IPS-20b (cell line): ENCODE measurements at regions not wholly inside any gene's neighbourhood (a gene's known extent, or its start where the extent isn't known, plus 50 kb on each side); places are given as distances from the start of the nearest gene placed in this dataset.

Experiments
- H3K27ac ChIP-seq: one replicate; pipeline ENCODE4 v1.5.1; 2013; ENCODE audit warnings: low read length
- H3K27me3 ChIP-seq: 2 replicates; pipeline ENCODE4 v1.6.1; 2013; ENCODE audit warnings: mild to moderate bottlenecking, low read length, inconsistent platforms; ENCODE audit not compliant: insufficient read depth
- H3K36me3 ChIP-seq: 2 replicates; pipeline ENCODE4 v1.6.1; 2013; ENCODE audit warnings: low read depth, mild to moderate bottlenecking, inconsistent platforms, low read length, moderate library complexity; ENCODE audit not compliant: insufficient read depth
- H3K4me1 ChIP-seq: 2 replicates; pipeline ENCODE4 v1.6.1; 2013; ENCODE audit warnings: mild to moderate bottlenecking, control low read depth, inconsistent platforms, low read length, moderate library complexity; ENCODE audit not compliant: insufficient read depth
- H3K4me3 ChIP-seq: 2 replicates; pipeline ENCODE4 v1.5.1; 2013; ENCODE audit warnings: mild to moderate bottlenecking, low read length, inconsistent platforms
- H3K9ac ChIP-seq: 2 replicates; pipeline ENCODE4 v1.6.1; 2013; ENCODE audit warnings: low read depth, mild to moderate bottlenecking, inconsistent platforms, low read length, moderate library complexity
- H3K9me3 ChIP-seq: 2 replicates; pipeline ENCODE4 v1.6.1; 2013; ENCODE audit warnings: mild to moderate bottlenecking, low read depth, low read length, inconsistent platforms; ENCODE audit not compliant: insufficient read depth

DNA sequence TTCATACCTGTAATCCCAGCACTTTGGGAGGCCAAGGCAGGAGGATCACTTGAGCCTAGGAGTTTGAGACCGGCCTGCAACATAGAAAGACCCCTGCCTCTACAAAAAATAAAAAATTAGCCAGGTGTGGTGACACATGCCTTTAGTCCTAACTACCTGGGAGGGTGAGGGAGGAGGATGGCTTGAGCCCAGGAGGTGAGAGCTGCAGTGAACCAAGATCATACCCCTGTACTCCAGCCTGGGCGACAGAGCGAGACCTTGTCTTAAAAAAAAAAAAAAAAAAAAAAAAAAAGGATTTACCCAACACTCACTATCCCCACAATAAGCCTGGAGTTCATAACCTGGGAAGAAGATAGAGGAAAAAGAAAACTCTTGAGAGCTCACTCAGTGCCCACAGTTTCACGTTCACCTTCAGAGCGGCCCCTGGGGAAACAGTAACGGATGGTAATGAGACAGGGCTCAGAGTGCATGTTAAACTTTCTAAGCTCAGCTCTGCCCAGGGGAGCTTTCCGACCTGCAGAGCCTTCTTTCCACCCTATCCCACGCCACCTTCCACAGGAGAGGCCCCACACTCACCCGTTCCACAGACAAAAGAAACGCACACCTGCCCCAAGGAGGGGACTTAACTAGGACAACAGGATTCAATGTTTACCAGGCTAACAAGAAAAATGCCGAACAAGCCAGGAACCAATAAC, 259.8 kb upstream of the KLF14 start:
- no peak overlapping the region for H3K27ac ChIP-seq
- H3K4me1 ChIP-seq, result 0 out of 2 replicates have a peak, but pooled peaks cover 3% of the 10 kb centered on the region
- H3K4me3 ChIP-seq, result no peak overlapping the region
- H3K9me3 ChIP-seq, result no peaks in the 10 kb centered on the region
- no peak overlapping the region for H3K9ac ChIP-seq
- H3K27me3 ChIP-seq, result no peaks in the 10 kb centered on the region
- H3K36me3 ChIP-seq, result no peaks in the 10 kb centered on the region

DNA sequence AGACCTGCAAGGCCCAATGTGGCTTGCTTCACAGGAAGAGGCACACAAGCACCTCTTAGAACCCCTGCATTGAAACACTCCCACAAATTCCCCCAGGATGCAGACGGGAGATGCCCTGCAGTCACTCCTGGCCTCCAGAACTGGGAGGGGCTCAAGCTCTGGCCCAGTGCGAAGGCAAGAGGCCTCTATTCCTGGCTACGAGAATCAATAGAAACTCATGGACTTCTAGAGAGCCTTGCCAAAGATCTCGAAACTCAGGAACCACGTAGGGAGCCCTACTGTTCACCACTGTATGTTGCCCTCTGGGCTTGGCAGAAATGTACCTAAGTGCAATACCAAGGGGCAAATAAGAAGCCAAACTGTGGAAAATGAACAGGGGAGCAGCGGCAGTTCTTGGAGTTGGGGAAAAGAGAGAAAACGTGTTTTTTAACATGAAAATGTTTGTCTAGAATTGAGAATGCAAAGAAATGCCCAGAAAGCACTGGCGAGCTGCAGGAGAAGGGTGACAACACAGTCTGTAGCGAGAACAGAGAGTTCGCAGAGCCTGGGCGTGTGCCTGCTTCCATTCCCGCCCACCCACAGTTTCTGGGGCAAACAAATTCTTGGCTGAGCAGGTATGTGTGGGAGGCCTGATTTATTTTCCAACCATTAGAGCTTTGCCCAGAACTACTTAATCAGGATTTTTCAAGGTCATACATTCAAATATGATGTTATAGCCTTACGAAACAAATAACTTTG, 260.5 kb upstream of the KLF14 start:
- H3K36me3 ChIP-seq, result no peaks in the 10 kb centered on the region
- H3K9me3 ChIP-seq, result no peaks in the 10 kb centered on the region
- H3K9ac ChIP-seq, result no peak overlapping the region
- no peak overlapping the region for H3K4me3 ChIP-seq
- no peaks in the 10 kb centered on the region for H3K27me3 ChIP-seq
- no peak overlapping the region for H3K27ac ChIP-seq
- peaks cover 5% of the 10 kb centered on the region; the same call in 1 of the 2 replicates for H3K4me1 ChIP-seq

DNA sequence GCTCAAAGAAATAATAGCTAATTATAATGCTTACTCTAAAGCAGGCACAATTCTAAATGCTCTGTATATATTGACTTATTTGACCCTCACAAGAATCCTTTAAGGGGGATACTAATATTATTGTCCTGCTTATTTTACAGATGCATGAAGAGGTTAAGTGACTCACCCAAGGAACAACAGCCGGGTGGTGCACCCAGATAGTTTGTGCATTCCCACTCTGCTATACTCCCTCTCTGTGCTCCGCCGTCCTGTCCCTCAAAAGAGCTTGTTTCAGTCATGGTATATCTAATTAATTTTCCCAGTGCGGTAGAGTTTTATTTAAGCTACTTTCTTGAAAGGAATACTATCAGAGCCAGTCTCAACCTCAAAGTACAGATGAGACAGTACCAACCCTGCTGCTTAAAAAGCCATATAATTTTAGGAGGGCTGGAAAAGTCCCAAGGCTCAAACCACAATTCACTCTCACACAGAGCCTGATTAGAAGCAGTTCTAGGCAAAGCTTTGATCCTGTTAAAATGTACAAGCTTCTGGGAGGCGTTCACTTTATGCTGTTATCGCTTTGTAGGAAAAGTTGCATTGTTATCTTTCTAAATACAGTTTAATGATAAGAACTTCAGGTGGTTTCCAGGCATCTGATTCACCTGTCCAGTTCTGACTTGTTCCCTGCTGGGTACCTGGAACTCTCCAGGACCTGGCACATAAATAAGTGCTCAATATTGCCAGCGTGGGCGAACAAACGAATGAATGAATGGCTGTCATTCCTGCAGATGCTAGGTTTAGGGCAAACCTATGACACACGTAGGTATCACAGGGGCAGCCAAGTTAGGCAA, 261.5 kb upstream of the KLF14 start:
- H3K27ac ChIP-seq, result no peak overlapping the region
- H3K27me3 ChIP-seq, result no peaks in the 10 kb centered on the region
- peaks cover 5% of the 10 kb centered on the region; the same call in 1 of the 2 replicates for H3K4me1 ChIP-seq
- no peak overlapping the region for H3K9ac ChIP-seq
- no peaks in the 10 kb centered on the region for H3K36me3 ChIP-seq
- no peak overlapping the region for H3K4me3 ChIP-seq
- H3K9me3 ChIP-seq, result no peaks in the 10 kb centered on the region

DNA sequence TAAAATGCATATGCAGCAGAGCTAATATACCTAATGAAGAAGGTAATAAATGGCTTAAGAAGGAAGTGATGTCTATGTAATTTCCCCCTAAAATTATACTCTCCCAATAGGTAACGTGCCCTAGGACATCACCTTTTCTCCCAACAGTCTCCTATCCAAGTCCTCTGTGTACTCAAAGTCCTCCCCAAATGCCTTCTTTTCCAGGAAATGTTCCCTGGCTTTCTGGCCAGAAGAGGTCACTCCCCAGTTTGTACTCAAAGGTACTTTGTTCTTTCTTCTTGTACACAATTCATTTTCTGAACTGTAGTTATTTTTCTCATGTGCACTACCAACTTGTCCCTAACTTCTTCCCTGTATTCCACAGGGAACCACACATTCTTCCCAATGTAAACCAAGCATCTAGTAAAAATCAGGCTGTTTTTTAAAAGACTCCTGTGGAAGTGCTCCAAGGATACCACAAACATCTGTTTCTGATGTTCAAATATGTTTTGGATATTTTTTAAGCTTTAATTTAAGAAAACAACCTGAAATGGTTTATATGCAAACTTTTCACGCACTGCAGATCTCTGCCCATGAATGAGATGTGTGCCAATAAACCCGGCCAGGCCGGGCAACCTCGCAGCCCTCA, 262.3 kb upstream of the KLF14 start:
- Histone ChIP-seq H3K4me1 (peaks cover 5% of the 10 kb centered on the region; the same call in 1 of the 2 replicates), H3K36me3 (no peaks in the 10 kb centered on the region), H3K27me3 (no peaks in the 10 kb centered on the region), H3K9ac (no peak overlapping the region), H3K9me3 (no peaks in the 10 kb centered on the region), H3K27ac (no peak overlapping the region), H3K4me3 (no peak overlapping the region)

DNA sequence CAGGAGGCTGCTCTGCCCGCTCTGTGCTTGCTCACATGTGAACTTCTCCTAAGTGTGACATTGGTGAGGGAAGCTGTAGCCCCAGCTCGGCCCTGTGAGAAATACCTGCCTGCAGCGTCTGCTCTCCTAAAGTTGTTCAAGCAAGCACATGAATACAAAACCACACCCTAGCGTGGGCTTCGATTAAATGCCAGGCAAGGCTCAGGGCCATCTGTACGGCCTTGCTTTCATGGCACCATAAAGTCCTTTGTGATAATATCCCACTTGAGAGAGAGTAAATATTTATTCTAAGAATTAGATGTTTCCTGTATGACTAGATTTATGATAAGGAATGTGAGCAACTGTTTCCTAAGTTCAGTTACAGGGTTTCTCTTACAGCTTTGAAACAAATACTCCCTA, 262.8 kb upstream of the KLF14 start:
- H3K27ac ChIP-seq, result no peak overlapping the region
- peaks cover 5% of the 10 kb centered on the region; the same call in 1 of the 2 replicates for H3K4me1 ChIP-seq
- no peaks in the 10 kb centered on the region for H3K36me3 ChIP-seq
- no peak overlapping the region for H3K9ac ChIP-seq
- no peak overlapping the region for H3K4me3 ChIP-seq
- no peaks in the 10 kb centered on the region for H3K27me3 ChIP-seq
- H3K9me3 ChIP-seq, result no peaks in the 10 kb centered on the region

DNA sequence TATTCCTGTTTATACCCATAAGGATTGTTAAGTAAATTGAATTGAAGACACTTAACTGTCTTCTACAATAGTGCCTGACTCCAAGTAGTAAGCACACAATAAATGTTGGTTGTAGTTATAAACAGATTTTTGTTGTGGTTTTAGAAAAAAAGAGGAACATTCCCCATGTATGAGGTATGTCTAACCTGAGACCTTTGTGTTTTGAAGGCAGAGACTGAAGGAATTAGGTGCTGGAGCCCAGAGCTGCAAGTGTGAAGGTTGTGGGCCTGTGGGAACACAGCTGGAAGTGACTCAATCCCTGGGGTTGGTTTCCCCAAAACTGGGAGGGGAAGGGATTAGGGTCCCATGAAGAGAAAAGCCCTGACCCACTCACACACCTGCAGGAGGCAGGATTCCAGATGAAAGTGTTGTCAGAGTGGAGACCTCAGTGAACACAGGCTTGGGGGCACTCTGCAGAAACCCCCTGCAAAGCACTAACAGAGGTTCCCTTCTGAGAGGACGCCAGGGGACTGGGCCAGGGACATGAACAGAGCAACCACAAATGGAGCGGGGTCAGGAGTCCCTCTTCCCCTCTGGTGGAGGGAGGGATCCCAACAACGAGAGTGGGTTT, 265.1 kb upstream of the KLF14 start:
- H3K4me1 ChIP-seq, result peaks cover 5% of the 10 kb centered on the region; the same call in 1 of the 2 replicates
- no peaks in the 10 kb centered on the region for H3K36me3 ChIP-seq
- H3K27me3 ChIP-seq, result no peaks in the 10 kb centered on the region
- H3K4me3 ChIP-seq, result no peak overlapping the region
- peaks cover 4% of the 10 kb centered on the region; the same call in 1 of the 2 replicates for H3K9me3 ChIP-seq
- no peak overlapping the region for H3K27ac ChIP-seq
- H3K9ac ChIP-seq, result no peak overlapping the region

DNA sequence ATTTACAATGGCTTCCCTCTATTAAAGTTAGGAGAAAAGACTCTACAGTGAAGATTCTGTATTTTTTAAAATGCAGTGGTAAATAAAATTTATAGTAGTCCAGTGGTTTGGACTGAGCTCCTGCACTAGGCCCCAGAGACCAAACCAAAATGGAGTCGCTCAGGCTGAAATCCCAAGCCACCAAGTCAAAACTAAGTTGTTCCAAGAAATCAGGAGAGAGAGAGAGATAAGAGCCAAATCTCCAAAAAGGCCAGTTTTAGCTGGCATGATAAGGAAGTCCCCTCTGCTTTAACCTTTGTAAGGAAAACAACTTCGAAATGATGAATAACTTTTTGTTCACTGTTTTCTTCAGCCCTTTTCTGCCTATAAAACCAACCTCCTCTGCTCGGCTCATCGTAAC, 265.9 kb upstream of the KLF14 start:
- Histone ChIP-seq H3K27ac (no peak overlapping the region), H3K36me3 (no peaks in the 10 kb centered on the region), H3K9ac (no peak overlapping the region)

DNA sequence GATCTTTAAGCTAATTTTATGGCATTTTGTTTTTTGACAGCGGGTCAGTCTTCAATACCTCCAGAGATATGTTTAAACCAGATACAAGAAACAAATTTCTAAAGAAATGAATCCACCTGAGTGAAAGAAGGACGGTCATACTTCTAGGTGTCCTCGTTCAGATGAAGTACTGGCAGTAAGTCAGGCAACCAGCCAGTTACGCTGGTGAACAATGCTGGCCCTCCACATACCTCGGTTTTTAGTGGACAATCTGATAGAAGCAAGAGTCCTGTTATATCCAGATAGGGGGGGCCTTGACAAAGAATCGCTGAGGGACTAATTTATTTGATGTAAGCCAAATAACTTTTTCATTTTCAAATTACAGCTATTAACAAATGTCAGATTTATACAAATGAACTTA, 266.4 kb upstream of the KLF14 start:
- H3K27ac ChIP-seq, result no peak overlapping the region
- no peaks in the 10 kb centered on the region for H3K36me3 ChIP-seq
- peaks cover 2% of the 10 kb centered on the region; the same call in 1 of the 2 replicates for H3K4me1 ChIP-seq
- no peak overlapping the region for H3K9ac ChIP-seq
- no peak overlapping the region for H3K4me3 ChIP-seq
- H3K27me3 ChIP-seq, result no peaks in the 10 kb centered on the region
- H3K9me3 ChIP-seq, result peaks cover 4% of the 10 kb centered on the region; the same call in 1 of the 2 replicates

More for the DNA sequence above, 265.9 kb upstream of the KLF14 start:
- H3K9me3 ChIP-seq, result peaks cover 4% of the 10 kb centered on the region; the same call in 1 of the 2 replicates
- no peaks in the 10 kb centered on the region for H3K27me3 ChIP-seq
- no peak overlapping the region for H3K4me3 ChIP-seq
- peaks cover 2% of the 10 kb centered on the region; the same call in 1 of the 2 replicates for H3K4me1 ChIP-seq

DNA sequence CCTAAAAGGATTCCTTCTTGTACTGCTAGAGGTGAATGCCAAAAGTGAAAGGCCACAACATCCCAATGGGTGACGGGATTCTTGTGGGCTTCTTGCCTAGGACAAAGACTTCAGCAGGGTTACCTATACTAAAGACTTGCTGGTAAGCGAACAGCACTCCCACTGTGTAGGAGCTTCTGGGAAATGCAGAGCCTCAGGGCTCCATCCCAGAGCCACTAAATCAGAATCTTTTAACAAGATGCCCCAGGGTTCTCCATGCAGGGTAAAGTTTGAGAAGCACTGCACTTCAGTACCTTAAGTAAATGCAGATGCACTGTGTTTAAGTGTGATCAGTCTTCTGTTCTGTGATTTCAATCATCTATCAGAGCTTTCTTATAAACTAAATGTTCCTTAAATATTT, 266.9 kb upstream of the KLF14 start:
- H3K9me3 ChIP-seq, result peaks cover 4% of the 10 kb centered on the region; the same call in 1 of the 2 replicates
- no peak overlapping the region for H3K9ac ChIP-seq
- no peak overlapping the region for H3K4me3 ChIP-seq
- no peaks in the 10 kb centered on the region for H3K27me3 ChIP-seq
- peaks cover 2% of the 10 kb centered on the region; the same call in 1 of the 2 replicates for H3K4me1 ChIP-seq
- H3K27ac ChIP-seq, result no peak overlapping the region
- H3K36me3 ChIP-seq, result no peaks in the 10 kb centered on the region

DNA sequence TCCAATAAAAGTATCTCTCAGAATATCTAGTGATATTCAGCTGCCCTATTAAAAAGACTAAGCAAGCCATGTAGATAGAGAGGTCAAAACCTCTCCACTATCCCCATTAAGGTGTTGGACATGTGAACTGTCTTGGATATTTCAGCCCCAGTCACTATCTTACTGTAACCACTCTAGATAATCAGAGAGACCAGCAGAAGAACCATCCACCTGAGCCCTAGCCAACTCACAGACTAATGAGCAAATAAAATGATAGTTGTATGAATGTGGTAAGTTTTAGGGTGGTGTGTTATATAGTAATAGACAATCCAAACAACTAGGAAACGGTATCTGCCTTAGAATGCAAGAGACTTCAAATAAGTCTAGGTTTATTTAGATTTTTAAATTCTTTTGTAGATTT, 268.6 kb upstream of the KLF14 start:
- Histone ChIP-seq H3K27ac (no peak overlapping the region), H3K36me3 (no peaks in the 10 kb centered on the region), H3K27me3 (no peaks in the 10 kb centered on the region)

DNA sequence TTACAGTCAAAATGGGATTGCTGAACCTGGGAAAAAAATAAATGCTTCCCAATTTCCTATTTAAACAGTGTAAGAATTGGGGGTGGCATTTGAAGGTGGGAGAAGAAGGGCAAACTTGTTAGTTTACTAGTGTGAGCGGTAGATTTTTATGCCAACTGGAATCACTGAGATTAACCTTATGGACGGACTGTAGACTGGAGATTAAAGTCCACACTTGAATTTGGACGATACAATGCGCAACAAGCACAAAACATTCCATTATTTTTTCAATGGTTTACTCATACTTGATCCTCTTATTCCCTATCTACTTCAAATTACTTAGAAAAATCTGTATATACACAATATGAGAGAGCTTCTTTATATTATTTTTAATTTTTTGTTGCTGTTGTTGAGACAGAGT, 269.6 kb upstream of the KLF14 start:
- Histone ChIP-seq H3K36me3 (no peaks in the 10 kb centered on the region), H3K27ac (no peak overlapping the region), H3K4me3 (no peak overlapping the region), H3K27me3 (no peaks in the 10 kb centered on the region), H3K4me1 (peaks cover 5% of the 10 kb centered on the region), H3K9ac (no peak overlapping the region), H3K9me3 (peaks cover 4% of the 10 kb centered on the region; the same call in 1 of the 2 replicates)

More for the DNA sequence above, 268.6 kb upstream of the KLF14 start:
- H3K4me3 ChIP-seq, result no peak overlapping the region
- peaks cover 4% of the 10 kb centered on the region; the same call in 1 of the 2 replicates for H3K9me3 ChIP-seq
- H3K4me1 ChIP-seq, result peaks cover 2% of the 10 kb centered on the region
- no peak overlapping the region for H3K9ac ChIP-seq
